ENCODE measurements at regions not wholly inside any gene's neighbourhood (a gene's known extent, or its start where the extent isn't known, plus 50 kb on each side); places are given as distances from the start of the nearest gene placed in this dataset.
"Not testable (repeated sequence)": the region's sequence is repeated elsewhere in the genome, so short reads cannot be mapped to it uniquely, and the experiment has no call there.

GRCh38 chr4:118574251-118574913 is 110.8 kb upstream of the METTL14 start:
- not testable (repeated sequence) for DNase-seq; H3K4me3 ChIP-seq; H3K36me3 ChIP-seq (ENCODE audit: control insufficient read depth in 4 of 4, insufficient read depth in 4 of 4, low read length in 4 of 4); H3K9me3 ChIP-seq (ENCODE audit: control insufficient read depth in 4 of 4, insufficient read depth in 3 of 4, low read length in 3 of 4); H3K27me3 ChIP-seq (ENCODE audit: control insufficient read depth in 3 of 3, insufficient read depth in 3 of 3, low read length in 2 of 3); H3K27ac ChIP-seq (ENCODE audit: low read depth in 1 of 2, low read length in 1 of 2); H3K4me1 ChIP-seq (ENCODE audit: control insufficient read depth in 5 of 5, insufficient read depth in 5 of 5, low read length in 5 of 5); ATAC-seq (ENCODE audit: insufficient read depth, low FRiP score); H3K9ac ChIP-seq (ENCODE audit: insufficient read depth in 1 of 2, low read length in 2 of 2)
- 55 to 73% methylated on average over 3 of the region's 3 CpGs for WGBS, 2 donors

- not testable (repeated sequence) for H3K27me3 ChIP-seq (ENCODE audit: control insufficient read depth in 3 of 3, insufficient read depth in 3 of 3, low read length in 2 of 3); H3K9ac ChIP-seq (ENCODE audit: insufficient read depth in 1 of 2, low read length in 2 of 2); H3K9me3 ChIP-seq (ENCODE audit: control insufficient read depth in 4 of 4, insufficient read depth in 3 of 4, low read length in 3 of 4); DNase-seq; H3K4me3 ChIP-seq; ATAC-seq (ENCODE audit: insufficient read depth, low FRiP score); H3K4me1 ChIP-seq (ENCODE audit: control insufficient read depth in 5 of 5, insufficient read depth in 5 of 5, low read length in 5 of 5); H3K36me3 ChIP-seq (ENCODE audit: control insufficient read depth in 4 of 4, insufficient read depth in 4 of 4, low read length in 4 of 4)
- peak overlapping the region in 1 of 2 donors; percentile 53 for H3K27ac ChIP-seq (ENCODE audit: low read depth in 1 of 2, low read length in 1 of 2)
- WGBS, 2 donors, result 72 to 81% methylated on average over 1 of the region's 1 CpG
Measured at GRCh38 chr4:118575057-118575456, 110.1 kb upstream of the METTL14 start.

GRCh38 chr4:118575726-118576125 is 109.5 kb upstream of the METTL14 start:
- H3K4me3 ChIP-seq; H3K4me1 ChIP-seq (ENCODE audit: control insufficient read depth in 5 of 5, insufficient read depth in 5 of 5, low read length in 5 of 5); H3K36me3 ChIP-seq (ENCODE audit: control insufficient read depth in 4 of 4, insufficient read depth in 4 of 4, low read length in 4 of 4); H3K27ac ChIP-seq (ENCODE audit: low read depth in 1 of 2, low read length in 1 of 2); ATAC-seq (ENCODE audit: insufficient read depth, low FRiP score); H3K9ac ChIP-seq (ENCODE audit: insufficient read depth in 1 of 2, low read length in 2 of 2); H3K9me3 ChIP-seq (ENCODE audit: control insufficient read depth in 4 of 4, insufficient read depth in 3 of 4, low read length in 3 of 4); DNase-seq; H3K27me3 ChIP-seq (ENCODE audit: control insufficient read depth in 3 of 3, insufficient read depth in 3 of 3, low read length in 2 of 3): not testable (repeated sequence)
- WGBS, 2 donors, result 71 to 76% methylated on average over 4 to 5 of the region's 5 CpGs

GRCh38 chr4:118576709-118577219 is 108.4 kb upstream of the METTL14 start:
- H3K4me3 ChIP-seq; H3K36me3 ChIP-seq (ENCODE audit: control insufficient read depth in 4 of 4, insufficient read depth in 4 of 4, low read length in 4 of 4); H3K9me3 ChIP-seq (ENCODE audit: control insufficient read depth in 4 of 4, insufficient read depth in 3 of 4, low read length in 3 of 4); H3K27me3 ChIP-seq (ENCODE audit: control insufficient read depth in 3 of 3, insufficient read depth in 3 of 3, low read length in 2 of 3); ATAC-seq (ENCODE audit: insufficient read depth, low FRiP score); H3K27ac ChIP-seq (ENCODE audit: low read depth in 1 of 2, low read length in 1 of 2); DNase-seq; H3K4me1 ChIP-seq (ENCODE audit: control insufficient read depth in 5 of 5, insufficient read depth in 5 of 5, low read length in 5 of 5); H3K9ac ChIP-seq (ENCODE audit: insufficient read depth in 1 of 2, low read length in 2 of 2): not testable (repeated sequence)
- 91 to 94% methylated on average over 12 to 13 of the region's 13 CpGs for WGBS, 2 donors

- H3K27ac ChIP-seq (ENCODE audit: low read depth in 1 of 2, low read length in 1 of 2), result no peak overlapping the region
- TF ChIP-seq, protein P1, sequence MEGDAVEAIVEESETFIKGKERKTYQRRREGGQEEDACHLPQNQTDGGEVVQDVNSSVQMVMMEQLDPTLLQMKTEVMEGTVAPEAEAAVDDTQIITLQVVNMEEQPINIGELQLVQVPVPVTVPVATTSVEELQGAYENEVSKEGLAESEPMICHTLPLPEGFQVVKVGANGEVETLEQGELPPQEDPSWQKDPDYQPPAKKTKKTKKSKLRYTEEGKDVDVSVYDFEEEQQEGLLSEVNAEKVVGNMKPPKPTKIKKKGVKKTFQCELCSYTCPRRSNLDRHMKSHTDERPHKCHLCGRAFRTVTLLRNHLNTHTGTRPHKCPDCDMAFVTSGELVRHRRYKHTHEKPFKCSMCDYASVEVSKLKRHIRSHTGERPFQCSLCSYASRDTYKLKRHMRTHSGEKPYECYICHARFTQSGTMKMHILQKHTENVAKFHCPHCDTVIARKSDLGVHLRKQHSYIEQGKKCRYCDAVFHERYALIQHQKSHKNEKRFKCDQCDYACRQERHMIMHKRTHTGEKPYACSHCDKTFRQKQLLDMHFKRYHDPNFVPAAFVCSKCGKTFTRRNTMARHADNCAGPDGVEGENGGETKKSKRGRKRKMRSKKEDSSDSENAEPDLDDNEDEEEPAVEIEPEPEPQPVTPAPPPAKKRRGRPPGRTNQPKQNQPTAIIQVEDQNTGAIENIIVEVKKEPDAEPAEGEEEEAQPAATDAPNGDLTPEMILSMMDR (IDR thresholded peaks at IDR 0.05; ENCODE audit: control extremely low read depth, extremely low read depth), result no peak
- no peak overlapping the region for H3K4me3 ChIP-seq
- peaks cover 0 to 9% (median 0%) of the 10 kb centered on the region in 3 donors for H3K27me3 ChIP-seq (ENCODE audit: control insufficient read depth in 3 of 3, insufficient read depth in 3 of 3, low read length in 2 of 3)
- WGBS, 2 donors, result 76 to 77% methylated on average over 5 of the region's 5 CpGs
- DNase-seq (no peak), ATAC-seq (ENCODE audit: insufficient read depth, low FRiP score) (no peak)
- no peaks in the 10 kb centered on the region for H3K36me3 ChIP-seq (ENCODE audit: control insufficient read depth in 4 of 4, insufficient read depth in 4 of 4, low read length in 4 of 4)
- H3K4me1 ChIP-seq (ENCODE audit: control insufficient read depth in 5 of 5, insufficient read depth in 5 of 5, low read length in 5 of 5), result peaks cover 0 to 6% (median 0%) of the 10 kb centered on the region in 5 donors
- no peaks in the 10 kb centered on the region for H3K9me3 ChIP-seq (ENCODE audit: control insufficient read depth in 4 of 4, insufficient read depth in 3 of 4, low read length in 3 of 4)
- no peak overlapping the region for H3K9ac ChIP-seq (ENCODE audit: insufficient read depth in 1 of 2, low read length in 2 of 2)
Measured at GRCh38 chr4:118585015-118585414, 100.2 kb upstream of the METTL14 start.

All from lung (tissue), 11 donors.